GM23338 (cell line): ENCODE measurements at regions not wholly inside any gene's neighbourhood (a gene's known extent, or its start where the extent isn't known, plus 50 kb on each side); places are given as distances from the start of the nearest gene placed in this dataset.

Experiments
- ATAC-seq: fragments of 200-7000 bp; cut with Tn5 transposase; 3 replicates; pipeline ENCODE4 v1.9.1; 2020
- DNase-seq: peaks from one replicate; pipeline ENCODE4 v3.0.0-alpha.2; 2015; ENCODE audit warnings: low spot score
- H2AFZ ChIP-seq: fragments of 200-600 bp; sonication (generic); 2 replicates; pipeline ENCODE4 v1.8.0; 2016; ENCODE audit warnings: antibody characterized with exemption, mild to moderate bottlenecking, moderate library complexity
- H3F3A ChIP-seq: fragments of 200-600 bp; sonication (generic); replicated peaks from 2 replicates; pipeline ENCODE4 v1.8.0; 2017; ENCODE audit warnings: antibody characterized with exemption, mixed run types, low read depth
- H3K27ac ChIP-seq: fragments of 200-600 bp; sonication (generic); 2 replicates; pipeline ENCODE4 v1.6.1; 2016; ENCODE audit warnings: low read depth
- H3K27me3 ChIP-seq: fragments of 200-600 bp; sonication (generic); 2 replicates; pipeline ENCODE4 v1.8.0; 2016; ENCODE audit warnings: mild to moderate bottlenecking, mixed run types, moderate library complexity; ENCODE audit not compliant: insufficient read depth
- H3K36me3 ChIP-seq: fragments of 200-600 bp; sonication (generic); 2 replicates; pipeline ENCODE4 v1.8.0; 2016; ENCODE audit warnings: mild to moderate bottlenecking; ENCODE audit not compliant: insufficient read depth
- H3K4me1 ChIP-seq: fragments of 200-600 bp; sonication (generic); 2 replicates; pipeline ENCODE4 v1.8.0; 2016; ENCODE audit warnings: mild to moderate bottlenecking, moderate library complexity; ENCODE audit not compliant: insufficient read depth
- H3K4me2 ChIP-seq: fragments of 200-600 bp; sonication (generic); 2 replicates; pipeline ENCODE4 v1.7.1; 2017; ENCODE audit warnings: mixed run types
- H3K4me3 ChIP-seq: fragments of 200-600 bp; sonication (generic); 2 replicates; pipeline ENCODE4 v1.6.1; 2016; ENCODE audit warnings: mixed run types
- H3K79me2 ChIP-seq: fragments of 200-600 bp; sonication (generic); replicated peaks from 2 replicates; pipeline ENCODE4 v1.8.0; 2017; ENCODE audit warnings: mild to moderate bottlenecking; ENCODE audit not compliant: insufficient read depth
- H3K9me2 ChIP-seq: fragments of 200-600 bp; sonication (generic); 2 replicates; pipeline ENCODE4 v1.8.0; 2017; ENCODE audit not compliant: insufficient read depth
- H4K20me1 ChIP-seq: fragments of 200-600 bp; sonication (generic); replicated peaks from 2 replicates; pipeline ENCODE4 v1.8.0; 2017; ENCODE audit warnings: mild to moderate bottlenecking; ENCODE audit not compliant: insufficient read depth
- H3K27ac Mint-ChIP-seq: 2 replicates; pipeline ENCODE4 v1.8.0; 2020; ENCODE audit warnings: inconsistent platforms, mild to moderate bottlenecking, moderate library complexity, mixed read lengths
- H3K27me3 Mint-ChIP-seq: 3 replicates; pipeline ENCODE4 v1.8.0; 2022; ENCODE audit warnings: low read depth, mild to moderate bottlenecking, moderate library complexity, mixed read lengths, inconsistent platforms; ENCODE audit not compliant: insufficient read depth, poor library complexity
- H3K36me3 Mint-ChIP-seq: 3 replicates; pipeline ENCODE4 v1.8.0; 2021; ENCODE audit warnings: low read depth, mild to moderate bottlenecking, inconsistent platforms, moderate library complexity, mixed read lengths
- H3K4me1 Mint-ChIP-seq: 3 replicates; pipeline ENCODE4 v1.8.0; 2020; ENCODE audit warnings: mild to moderate bottlenecking, inconsistent platforms, mixed read lengths
- H3K4me3 Mint-ChIP-seq: 3 replicates; pipeline ENCODE4 v1.8.0; 2021; ENCODE audit warnings: moderate library complexity, mild to moderate bottlenecking, inconsistent platforms, mixed read lengths
- H3K9me3 Mint-ChIP-seq: 3 replicates; pipeline ENCODE4 v1.8.0; 2020; ENCODE audit warnings: moderate library complexity, mild to moderate bottlenecking, inconsistent platforms, mixed read lengths
- CREB1 ChIP-seq: fragments of 250-450 bp; sonication (Bioruptor Pico); IDR thresholded peaks from 2 replicates; pipeline ENCODE4 v1.5.0; 2020; ENCODE audit warnings: low read depth, mild to moderate bottlenecking, moderate library complexity
- CTCF ChIP-seq, 2 experiments: fragments of 200-600 bp in 1 of 2; sonication (generic) in 1 of 2; conservative IDR thresholded peaks; 2 replicates each; pipeline versions ENCODE4 v1.5.1 to v1.6.1; 2016 to 2017; ENCODE audit warnings: antibody characterized with exemption in 2 of 2, low read depth in 2 of 2, mild to moderate bottlenecking in 2 of 2, moderate library complexity in 1 of 2
- EZH2 ChIP-seq: fragments of 200-600 bp; sonication (generic); IDR thresholded peaks from one replicate; pipeline ENCODE4 v1.8.0; 2017; ENCODE audit warnings: antibody characterized with exemption, mild to moderate bottlenecking, low read depth; ENCODE audit not compliant: unreplicated experiment
- NANOG ChIP-seq: IDR thresholded peaks from 2 replicates; pipeline ENCODE4 v1.6.1; 2016; ENCODE audit warnings: antibody characterized with exemption, borderline replicate concordance
- POLR2AphosphoS5 ChIP-seq: IDR thresholded peaks from 2 replicates; pipeline ENCODE4 v1.6.1; 2016; ENCODE audit warnings: antibody characterized with exemption, low read depth
- REST ChIP-seq: IDR thresholded peaks from one replicate; pipeline ENCODE4 v1.6.1; 2018; ENCODE audit warnings: antibody characterized with exemption; ENCODE audit not compliant: unreplicated experiment
- STAT1 ChIP-seq: IDR thresholded peaks from one replicate; pipeline ENCODE4 v1.6.1; 2016; ENCODE audit warnings: antibody characterized with exemption; ENCODE audit not compliant: unreplicated experiment
- ZNF114 ChIP-seq: fragments of 250-450 bp; sonication (Bioruptor Pico); IDR thresholded peaks from 2 replicates; pipeline ENCODE4 v1.5.0; 2020; ENCODE audit warnings: mild to moderate bottlenecking, moderate library complexity
- ZNF331 ChIP-seq: fragments of 250-450 bp; sonication (Bioruptor Pico); IDR thresholded peaks from 2 replicates; pipeline ENCODE4 v1.5.0; 2020; ENCODE audit warnings: low read depth, mild to moderate bottlenecking, moderate library complexity
- ZNF462 ChIP-seq: fragments of 250-450 bp; sonication (Bioruptor Pico); IDR thresholded peaks from 2 replicates; pipeline ENCODE4 v1.5.0; 2020; ENCODE audit warnings: mild to moderate bottlenecking, moderate library complexity

DNA sequence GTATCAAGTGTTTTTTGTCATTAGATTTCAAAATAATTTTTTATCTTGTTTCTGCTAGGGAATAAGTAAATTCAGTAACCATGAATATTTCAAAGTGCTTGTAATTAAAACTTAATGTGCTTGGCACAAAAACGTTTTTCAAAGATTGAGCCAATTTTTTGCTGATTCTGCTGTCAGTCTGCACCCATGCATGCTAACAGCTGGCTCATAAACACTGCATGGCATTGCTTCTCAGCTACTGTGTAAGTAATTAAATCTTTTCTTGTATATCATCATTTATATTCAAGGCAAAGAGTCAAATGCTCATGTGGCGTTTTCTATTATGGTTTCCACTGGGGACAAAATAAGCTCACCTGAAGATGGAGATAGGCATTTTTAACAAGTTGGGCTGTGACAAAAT is 66.8 kb upstream of the SPANXN2 start (continued):
- no peak for TF ChIP-seq REST

DNA sequence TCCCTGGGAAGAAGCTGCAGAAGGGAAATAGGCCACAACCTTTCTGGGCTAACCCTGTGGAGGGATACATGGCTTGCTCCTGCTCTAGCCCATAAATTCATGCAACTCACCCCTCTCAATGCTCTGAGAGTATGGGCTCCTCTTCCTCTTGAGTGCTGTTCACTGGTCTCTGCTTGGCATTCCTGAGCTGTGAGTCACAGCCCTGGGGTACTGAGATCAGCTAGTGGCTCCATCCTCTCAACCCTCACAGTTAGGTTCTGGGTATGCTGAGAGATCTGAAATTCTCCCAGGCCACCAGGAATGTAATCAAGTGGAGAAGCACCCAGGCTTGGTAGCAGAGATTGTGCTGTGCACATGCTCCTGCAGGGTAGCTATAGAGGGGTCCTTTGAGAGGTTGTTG is 60.6 kb upstream of the SPANXN2 start:
- no peak overlapping the region for H2AFZ ChIP-seq
- Mint-ChIP-seq H3K4me3 (no peak overlapping the region), H3K27me3 (no peaks in the 10 kb centered on the region), H3K27ac (no peak overlapping the region), H3K9me3 (peaks cover 44% of the 10 kb centered on the region), H3K36me3 (no peaks in the 10 kb centered on the region; the same call in 2 of the 3 replicates), H3K4me1 (no peaks in the 10 kb centered on the region)
- no peak overlapping the region for H3K4me2 ChIP-seq
- H3K79me2 ChIP-seq, result no peaks in the 10 kb centered on the region
- no peaks in the 10 kb centered on the region for H3K4me1 ChIP-seq
- no peak for ATAC-seq
- no peaks in the 10 kb centered on the region for H3K36me3 ChIP-seq
- no peak overlapping the region for H3K4me3 ChIP-seq
- no peaks in the 10 kb centered on the region for H3K9me2 ChIP-seq
- no peaks in the 10 kb centered on the region for H3F3A ChIP-seq
- no peaks in the 10 kb centered on the region for H4K20me1 ChIP-seq
- DNase-seq, result no peak
- no peak overlapping the region for H3K27ac ChIP-seq
- H3K27me3 ChIP-seq, result no peaks in the 10 kb centered on the region
- TF ChIP-seq EZH2 (no peak), POLR2AphosphoS5 (no peak), ZNF331 (CRISPR knock-in tag) (no peak), REST (no peak), ZNF114 (CRISPR knock-in tag) (no peak), CREB1 (CRISPR knock-in tag) (no peak), STAT1 (no peak), CTCF (conservative IDR thresholded peaks at IDR 0.05; ENCODE audit: low read depth in 2 of 2) (no peak), ZNF462 (CRISPR knock-in tag) (no peak), NANOG (no peak)
